ENCODE measurements at regions not wholly inside any gene's neighbourhood (a gene's known extent, or its start where the extent isn't known, plus 50 kb on each side); places are given as distances from the start of the nearest gene placed in this dataset.

GRCh38 chr6:148291876-148292275, 50.8 kb upstream of the SASH1 start:
- Histone ChIP-seq H3K27me3 (peaks cover 0 to 3% (median 0%) of the 10 kb centered on the region in 7 donors), H3K27ac (peak overlapping the region in 7 of 10 donors; percentile 44 to 69 (median 53)), H3K4me1 (peaks cover 0 to 65% (median 29%) of the 10 kb centered on the region in 9 donors), H3K4me3 (no peak overlapping the region), H3K36me3 (no peaks in the 10 kb centered on the region), H3K9me3 (no peaks in the 10 kb centered on the region)
- DNase-seq (no peak), ATAC-seq (no peak)
- intact Hi-C loops (cut with DNase I), result no loop called here
- 30 to 50% methylated on average over 1 of the region's 1 CpG for WGBS, 2 donors
- TF ChIP-seq CTCF (IDR thresholded peaks at IDR 0.05), result no peak

Measured in heart right ventricle (tissue), 16 donors.